ENCODE measurements at regions not wholly inside any gene's neighbourhood (a gene's known extent, or its start where the extent isn't known, plus 50 kb on each side); places are given as distances from the start of the nearest gene placed in this dataset.

DNA sequence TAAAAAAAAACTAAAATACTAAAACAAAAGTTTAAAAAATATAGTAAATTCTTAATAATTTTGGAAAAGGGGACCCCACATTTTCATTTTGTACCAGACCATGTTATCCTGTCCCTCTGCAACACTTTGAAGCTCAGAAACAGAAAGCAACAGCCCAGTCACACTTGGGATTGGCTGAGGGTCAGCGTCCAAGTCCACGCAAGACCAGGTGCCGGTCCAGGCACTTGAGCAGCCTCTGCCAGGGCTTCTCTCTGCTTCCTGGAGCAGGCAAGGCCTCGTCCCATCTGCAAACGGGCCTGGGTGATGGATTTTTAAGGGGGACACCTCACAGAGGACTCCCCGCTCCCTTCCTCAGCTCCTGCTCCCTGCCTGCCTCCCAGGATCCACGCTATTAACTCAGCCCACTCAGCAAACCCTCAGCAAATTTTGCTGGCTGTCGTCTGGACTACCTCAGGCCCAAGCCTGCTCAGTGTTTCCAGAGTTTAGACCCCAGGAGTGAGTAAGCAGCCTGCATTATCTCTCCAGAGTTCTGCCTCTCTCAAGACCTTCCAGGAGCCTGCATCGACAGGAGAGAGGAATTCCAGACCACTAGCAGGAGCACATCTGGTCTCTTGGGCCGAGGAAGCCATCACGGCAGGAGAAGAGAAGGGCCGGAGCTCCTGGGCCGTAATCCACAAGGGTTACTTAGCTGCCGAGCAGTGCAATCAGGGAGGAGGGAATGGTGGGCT lies 67.4 kb upstream of the CALM2 start:
- TF ChIP-seq, protein P1, sequence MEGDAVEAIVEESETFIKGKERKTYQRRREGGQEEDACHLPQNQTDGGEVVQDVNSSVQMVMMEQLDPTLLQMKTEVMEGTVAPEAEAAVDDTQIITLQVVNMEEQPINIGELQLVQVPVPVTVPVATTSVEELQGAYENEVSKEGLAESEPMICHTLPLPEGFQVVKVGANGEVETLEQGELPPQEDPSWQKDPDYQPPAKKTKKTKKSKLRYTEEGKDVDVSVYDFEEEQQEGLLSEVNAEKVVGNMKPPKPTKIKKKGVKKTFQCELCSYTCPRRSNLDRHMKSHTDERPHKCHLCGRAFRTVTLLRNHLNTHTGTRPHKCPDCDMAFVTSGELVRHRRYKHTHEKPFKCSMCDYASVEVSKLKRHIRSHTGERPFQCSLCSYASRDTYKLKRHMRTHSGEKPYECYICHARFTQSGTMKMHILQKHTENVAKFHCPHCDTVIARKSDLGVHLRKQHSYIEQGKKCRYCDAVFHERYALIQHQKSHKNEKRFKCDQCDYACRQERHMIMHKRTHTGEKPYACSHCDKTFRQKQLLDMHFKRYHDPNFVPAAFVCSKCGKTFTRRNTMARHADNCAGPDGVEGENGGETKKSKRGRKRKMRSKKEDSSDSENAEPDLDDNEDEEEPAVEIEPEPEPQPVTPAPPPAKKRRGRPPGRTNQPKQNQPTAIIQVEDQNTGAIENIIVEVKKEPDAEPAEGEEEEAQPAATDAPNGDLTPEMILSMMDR (IDR thresholded peaks at IDR 0.05; ENCODE audit: low read length): no peak
- TF ChIP-seq EZH2 (IDR thresholded peaks at IDR 0.05; ENCODE audit: borderline replicate concordance, low read length): no peak
